H1 (cell line): ENCODE measurements at regions not wholly inside any gene's neighbourhood (a gene's known extent, or its start where the extent isn't known, plus 50 kb on each side); places are given as distances from the start of the nearest gene placed in this dataset.

ENCODE experiments used
- ATF2 ChIP-seq: IDR thresholded peaks from 2 replicates; pipeline ENCODE4 v1.6.1; 2012; ENCODE audit warnings: low read length, inconsistent platforms
- ATF3 ChIP-seq: IDR thresholded peaks from 2 replicates; pipeline ENCODE4 v1.6.1; 2011; ENCODE audit warnings: low read depth, mild to moderate bottlenecking, low read length; ENCODE audit not compliant: insufficient read depth
- EGR1 ChIP-seq: IDR thresholded peaks from 2 replicates; pipeline ENCODE4 v1.6.1; 2011; ENCODE audit warnings: low read depth, low read length, borderline replicate concordance
- MAX ChIP-seq: IDR thresholded peaks from 2 replicates; pipeline ENCODE4 v1.6.1; 2012; ENCODE audit warnings: inconsistent platforms
- TAF1 ChIP-seq: IDR thresholded peaks from 2 replicates; pipeline ENCODE4 v1.6.1; 2011; ENCODE audit warnings: mild to moderate bottlenecking, low read depth, low read length

- no peak for TF ChIP-seq MAX
- TF ChIP-seq ATF2, result no peak
- no peak for TF ChIP-seq EGR1
- no peak for TF ChIP-seq TAF1
- TF ChIP-seq ATF3, result no peak
Measured at GRCh38 chr9:16147726-16148125, 594.9 kb downstream of the CCDC171 start (continued).
